ENCODE measurements at regions not wholly inside any gene's neighbourhood (a gene's known extent, or its start where the extent isn't known, plus 50 kb on each side); places are given as distances from the start of the nearest gene placed in this dataset.
A peak's percentile ranks its signal among the peaks of the same experiment; 100 is the strongest.
"Not testable (repeated sequence)": the region's sequence is repeated elsewhere in the genome, so short reads cannot be mapped to it uniquely, and the experiment has no call there.

DNA sequence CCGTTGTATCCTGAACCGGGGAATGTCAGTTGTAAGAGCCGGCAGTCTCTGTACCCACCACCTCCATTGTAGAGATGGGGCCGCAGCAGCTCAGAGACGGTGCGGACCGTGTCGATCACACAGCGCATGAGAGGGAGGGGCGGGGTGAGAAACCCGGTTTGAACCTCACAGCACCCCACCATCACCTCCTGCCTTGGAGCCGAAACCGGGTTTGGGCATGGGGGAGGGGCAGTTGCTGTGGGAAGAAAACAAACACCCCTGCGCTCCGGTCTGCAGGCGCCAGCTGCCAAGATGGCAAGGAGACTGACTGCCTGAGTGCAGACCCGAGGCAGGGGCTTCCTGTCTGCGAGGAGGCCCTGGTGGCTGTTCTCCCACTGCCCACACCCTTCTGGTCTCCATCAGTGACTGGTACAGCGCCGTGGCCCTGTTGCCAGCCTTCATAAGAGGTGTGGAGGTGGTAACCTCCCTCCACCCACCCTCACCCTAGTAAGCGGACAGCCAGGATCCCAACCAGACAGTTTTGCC is 69.2 kb upstream of the SSBP3 start:
- no peak overlapping the region for H2AFZ ChIP-seq (ENCODE audit: low read length)
- peak overlapping the region; percentile 64 for H3K9ac ChIP-seq (ENCODE audit: low read depth, low read length, poor library complexity, severe bottlenecking)

DNA sequence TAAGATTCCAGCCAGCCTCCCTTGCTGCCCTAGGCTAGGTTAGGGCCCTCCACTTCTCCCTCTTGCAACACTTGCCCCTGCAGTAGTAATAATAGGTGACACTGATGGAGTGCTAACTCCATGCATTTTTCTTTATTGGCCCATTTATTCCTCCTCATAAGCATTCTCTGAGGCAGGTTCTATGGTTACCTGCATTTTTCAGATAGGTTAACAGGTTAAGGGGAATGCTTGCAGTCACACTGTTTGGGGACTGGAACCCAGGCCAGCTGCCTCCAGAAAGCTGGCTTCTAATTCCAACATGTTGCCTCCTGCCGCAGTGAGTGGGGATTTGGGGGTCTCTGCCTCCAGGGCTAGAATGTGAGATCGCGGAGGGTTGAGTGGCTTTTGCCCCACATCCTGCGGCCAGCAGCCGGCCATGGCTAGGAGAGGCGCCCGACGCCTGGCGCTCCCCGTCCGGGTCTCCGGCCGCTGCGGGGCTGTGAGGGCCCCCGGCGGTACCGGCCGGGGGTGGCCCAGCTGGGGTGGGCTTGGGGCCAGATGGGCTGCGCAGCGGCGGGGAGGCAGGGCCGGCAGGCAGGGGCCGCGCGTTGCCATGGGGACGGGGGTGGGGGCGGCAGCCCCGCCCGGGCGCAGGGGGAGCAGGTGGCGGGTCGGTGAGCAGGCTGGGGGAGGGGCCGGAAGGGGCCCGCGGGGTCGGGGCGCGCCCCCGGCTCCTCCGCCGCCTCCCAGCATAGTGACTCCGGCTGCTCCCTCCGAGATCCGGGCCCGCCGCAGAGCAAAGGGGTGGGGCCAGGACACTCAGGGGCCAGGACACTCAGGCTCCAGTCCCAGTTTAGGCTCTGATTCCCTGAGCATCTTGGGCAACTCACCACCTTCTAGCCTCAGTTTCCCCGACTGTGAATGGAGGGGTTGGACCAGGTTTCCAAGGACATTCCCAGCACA is 68.4 kb upstream of the SSBP3 start:
- Histone ChIP-seq H3K9ac (ENCODE audit: low read depth, low read length, poor library complexity, severe bottlenecking) (no peak overlapping the region), H2AFZ (ENCODE audit: low read length) (no peak overlapping the region)

More for the DNA sequence above, 69.2 kb upstream of the SSBP3 start:
- Histone ChIP-seq H3K4me1 (ENCODE audit: insufficient read depth, low read length, poor library complexity, severe bottlenecking) (peaks cover 34% of the 10 kb centered on the region), H3K4me2 (ENCODE audit: low read depth, low read length, poor library complexity, severe bottlenecking) (peak overlapping the region; percentile 4), H3F3A (ENCODE audit: low read depth) (no peaks in the 10 kb centered on the region), H3K4me3 (ENCODE audit: low read length, poor library complexity, severe bottlenecking) (no peak overlapping the region), H3K36me3 (ENCODE audit: insufficient read depth, low read length) (no peaks in the 10 kb centered on the region), H3K79me2 (ENCODE audit: insufficient read depth, low read length) (no peaks in the 10 kb centered on the region), H3K9me3 (ENCODE audit: insufficient read depth, low read depth, low read length) (no peaks in the 10 kb centered on the region), H4K20me1 (ENCODE audit: insufficient read depth, low read length, poor library complexity, severe bottlenecking) (no peaks in the 10 kb centered on the region), H3K27me3 (ENCODE audit: insufficient read depth, low read length, poor library complexity, severe bottlenecking) (no peaks in the 10 kb centered on the region), H3K9me2 (replicated peaks; ENCODE audit: low read depth, low read length) (no peaks in the 10 kb centered on the region)
- TF ChIP-seq EZH2phosphoT487 (IDR thresholded peaks at IDR 0.05; ENCODE audit: borderline replicate concordance): no peak
- TF ChIP-seq, protein P1, sequence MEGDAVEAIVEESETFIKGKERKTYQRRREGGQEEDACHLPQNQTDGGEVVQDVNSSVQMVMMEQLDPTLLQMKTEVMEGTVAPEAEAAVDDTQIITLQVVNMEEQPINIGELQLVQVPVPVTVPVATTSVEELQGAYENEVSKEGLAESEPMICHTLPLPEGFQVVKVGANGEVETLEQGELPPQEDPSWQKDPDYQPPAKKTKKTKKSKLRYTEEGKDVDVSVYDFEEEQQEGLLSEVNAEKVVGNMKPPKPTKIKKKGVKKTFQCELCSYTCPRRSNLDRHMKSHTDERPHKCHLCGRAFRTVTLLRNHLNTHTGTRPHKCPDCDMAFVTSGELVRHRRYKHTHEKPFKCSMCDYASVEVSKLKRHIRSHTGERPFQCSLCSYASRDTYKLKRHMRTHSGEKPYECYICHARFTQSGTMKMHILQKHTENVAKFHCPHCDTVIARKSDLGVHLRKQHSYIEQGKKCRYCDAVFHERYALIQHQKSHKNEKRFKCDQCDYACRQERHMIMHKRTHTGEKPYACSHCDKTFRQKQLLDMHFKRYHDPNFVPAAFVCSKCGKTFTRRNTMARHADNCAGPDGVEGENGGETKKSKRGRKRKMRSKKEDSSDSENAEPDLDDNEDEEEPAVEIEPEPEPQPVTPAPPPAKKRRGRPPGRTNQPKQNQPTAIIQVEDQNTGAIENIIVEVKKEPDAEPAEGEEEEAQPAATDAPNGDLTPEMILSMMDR (conservative IDR thresholded peaks at IDR 0.05; ENCODE audit: low read length): no peak

DNA sequence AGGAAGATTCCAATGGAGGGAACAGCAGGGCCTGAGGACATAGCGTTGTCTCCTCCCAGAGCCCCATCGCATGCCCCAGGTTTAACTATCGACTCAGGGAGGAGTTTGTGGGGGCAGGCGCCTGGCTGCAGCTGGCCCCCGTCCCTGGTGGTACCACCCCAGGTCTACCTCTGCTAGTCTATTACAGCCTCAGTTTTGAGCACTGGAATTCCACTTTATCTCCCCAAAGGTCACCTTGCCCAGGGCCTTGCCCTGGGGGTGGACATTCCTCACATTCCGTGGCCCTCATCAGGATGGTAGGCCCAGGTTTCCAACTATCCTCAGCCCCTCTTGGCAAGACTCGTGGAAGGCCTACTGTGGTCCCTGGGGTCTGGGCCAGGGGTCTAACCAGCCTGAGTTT is 65.4 kb upstream of the SSBP3 start:
- no peaks in the 10 kb centered on the region for H3F3A ChIP-seq (ENCODE audit: low read depth)
- no peaks in the 10 kb centered on the region for H3K27me3 ChIP-seq (ENCODE audit: insufficient read depth, low read length, poor library complexity, severe bottlenecking)
- H3K9ac ChIP-seq (ENCODE audit: low read depth, low read length, poor library complexity, severe bottlenecking): no peak overlapping the region
- H2AFZ ChIP-seq (ENCODE audit: low read length): no peak overlapping the region
- no peak overlapping the region for H3K4me2 ChIP-seq (ENCODE audit: low read depth, low read length, poor library complexity, severe bottlenecking)
- no peaks in the 10 kb centered on the region for H3K9me3 ChIP-seq (ENCODE audit: insufficient read depth, low read depth, low read length)
- no peaks in the 10 kb centered on the region for H3K36me3 ChIP-seq (ENCODE audit: insufficient read depth, low read length)
- no peak for TF ChIP-seq EZH2phosphoT487 (IDR thresholded peaks at IDR 0.05; ENCODE audit: borderline replicate concordance)
- TF ChIP-seq, protein P1 (conservative IDR thresholded peaks at IDR 0.05; ENCODE audit: low read length): no peak
- H3K4me3 ChIP-seq (ENCODE audit: low read length, poor library complexity, severe bottlenecking): no peak overlapping the region
- H3K9me2 ChIP-seq (replicated peaks; ENCODE audit: low read depth, low read length): no peaks in the 10 kb centered on the region
- H4K20me1 ChIP-seq (ENCODE audit: insufficient read depth, low read length, poor library complexity, severe bottlenecking): no peaks in the 10 kb centered on the region
- H3K79me2 ChIP-seq (ENCODE audit: insufficient read depth, low read length): no peaks in the 10 kb centered on the region
- H3K4me1 ChIP-seq (ENCODE audit: insufficient read depth, low read length, poor library complexity, severe bottlenecking): peaks cover 16% of the 10 kb centered on the region

More for the DNA sequence above, 68.4 kb upstream of the SSBP3 start:
- Histone ChIP-seq H3K4me2 (ENCODE audit: low read depth, low read length, poor library complexity, severe bottlenecking) (no peak overlapping the region), H4K20me1 (ENCODE audit: insufficient read depth, low read length, poor library complexity, severe bottlenecking) (no peaks in the 10 kb centered on the region), H3K79me2 (ENCODE audit: insufficient read depth, low read length) (no peaks in the 10 kb centered on the region), H3F3A (ENCODE audit: low read depth) (no peaks in the 10 kb centered on the region), H3K36me3 (ENCODE audit: insufficient read depth, low read length) (no peaks in the 10 kb centered on the region), H3K4me3 (ENCODE audit: low read length, poor library complexity, severe bottlenecking) (no peak overlapping the region), H3K9me3 (ENCODE audit: insufficient read depth, low read depth, low read length) (no peaks in the 10 kb centered on the region), H3K9me2 (replicated peaks; ENCODE audit: low read depth, low read length) (no peaks in the 10 kb centered on the region), H3K27me3 (ENCODE audit: insufficient read depth, low read length, poor library complexity, severe bottlenecking) (no peaks in the 10 kb centered on the region), H3K4me1 (ENCODE audit: insufficient read depth, low read length, poor library complexity, severe bottlenecking) (peaks cover 28% of the 10 kb centered on the region)
- TF ChIP-seq EZH2phosphoT487 (IDR thresholded peaks at IDR 0.05; ENCODE audit: borderline replicate concordance): no peak
- TF ChIP-seq, protein P1 (conservative IDR thresholded peaks at IDR 0.05; ENCODE audit: low read length): no peak

DNA sequence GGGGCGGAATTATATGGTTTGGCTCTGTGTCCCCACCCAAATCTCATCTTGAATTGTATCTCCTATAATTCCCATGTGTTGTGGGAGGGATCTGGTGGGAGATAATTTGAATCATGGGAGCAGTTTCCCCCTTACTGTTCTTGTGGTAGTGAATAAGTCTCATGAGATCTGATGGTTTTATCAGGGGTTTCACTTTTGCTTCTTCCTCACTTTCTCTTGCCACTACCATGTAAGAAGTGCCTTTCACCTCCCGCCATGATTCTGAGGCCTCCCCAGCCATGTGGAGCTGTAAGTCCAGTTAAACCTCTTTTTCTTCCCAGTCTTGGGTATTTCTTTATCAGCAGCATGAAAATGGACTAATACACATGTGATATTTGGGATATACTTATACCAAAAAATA is 63.2 kb upstream of the SSBP3 start:
- H3K36me3 ChIP-seq (ENCODE audit: insufficient read depth, low read length); H3K9ac ChIP-seq (ENCODE audit: low read depth, low read length, poor library complexity, severe bottlenecking); H2AFZ ChIP-seq (ENCODE audit: low read length); H3K9me2 ChIP-seq (replicated peaks; ENCODE audit: low read depth, low read length); H3K4me3 ChIP-seq (ENCODE audit: low read length, poor library complexity, severe bottlenecking); H3K9me3 ChIP-seq (ENCODE audit: insufficient read depth, low read depth, low read length); H3K79me2 ChIP-seq (ENCODE audit: insufficient read depth, low read length); H3F3A ChIP-seq (ENCODE audit: low read depth); H4K20me1 ChIP-seq (ENCODE audit: insufficient read depth, low read length, poor library complexity, severe bottlenecking); H3K4me2 ChIP-seq (ENCODE audit: low read depth, low read length, poor library complexity, severe bottlenecking); H3K27me3 ChIP-seq (ENCODE audit: insufficient read depth, low read length, poor library complexity, severe bottlenecking): not testable (repeated sequence)
- peaks cover 13% of the 10 kb centered on the region for H3K4me1 ChIP-seq (ENCODE audit: insufficient read depth, low read length, poor library complexity, severe bottlenecking)

Measured in Loucy (cell line).